ENCODE measurements at regions not wholly inside any gene's neighbourhood (a gene's known extent, or its start where the extent isn't known, plus 50 kb on each side); places are given as distances from the start of the nearest gene placed in this dataset.

GRCh38 chr6:14477559-14477958, 360.0 kb downstream of the CD83 start:
- TF ChIP-seq REST (IDR thresholded peaks at IDR 0.05; ENCODE audit: insufficient read depth in 1 of 2, low read depth in 2 of 2, low read length in 2 of 2), result no peak
- no peak for TF ChIP-seq FOXP2 (optimal IDR thresholded peaks at IDR 0.05; ENCODE audit: borderline replicate concordance, extremely low read depth, extremely low read length, insufficient read depth)
- TF ChIP-seq TAF1 (IDR thresholded peaks at IDR 0.05; ENCODE audit: borderline replicate concordance, insufficient read depth, low read length), result no peak
- no peak for TF ChIP-seq SIN3A (IDR thresholded peaks at IDR 0.05; ENCODE audit: borderline replicate concordance, insufficient read depth, low read length)
- TF ChIP-seq POLR2AphosphoS5 (IDR thresholded peaks at IDR 0.05; ENCODE audit: low read depth, low read length), result no peak

- no peak for TF ChIP-seq SIN3A (IDR thresholded peaks at IDR 0.05; ENCODE audit: borderline replicate concordance, insufficient read depth, low read length)
- no peak for TF ChIP-seq REST (IDR thresholded peaks at IDR 0.05; ENCODE audit: insufficient read depth in 1 of 2, low read depth in 2 of 2, low read length in 2 of 2)
- no peak for TF ChIP-seq TAF1 (IDR thresholded peaks at IDR 0.05; ENCODE audit: borderline replicate concordance, insufficient read depth, low read length)
- no peak for TF ChIP-seq FOXP2 (optimal IDR thresholded peaks at IDR 0.05; ENCODE audit: borderline replicate concordance, extremely low read depth, extremely low read length, insufficient read depth)
- no peak for TF ChIP-seq POLR2AphosphoS5 (IDR thresholded peaks at IDR 0.05; ENCODE audit: low read depth, low read length)
Observed at GRCh38 chr6:14478381-14479225, 361.0 kb downstream of the CD83 start.

GRCh38 chr6:14487625-14488024, 370.1 kb downstream of the CD83 start:
- no peak for TF ChIP-seq SIN3A (IDR thresholded peaks at IDR 0.05; ENCODE audit: borderline replicate concordance, insufficient read depth, low read length)

- no peak for TF ChIP-seq FOXP2 (optimal IDR thresholded peaks at IDR 0.05; ENCODE audit: borderline replicate concordance, extremely low read depth, extremely low read length, insufficient read depth)
Observed at GRCh38 chr6:14488180-14488579, 370.6 kb downstream of the CD83 start.

DNA sequence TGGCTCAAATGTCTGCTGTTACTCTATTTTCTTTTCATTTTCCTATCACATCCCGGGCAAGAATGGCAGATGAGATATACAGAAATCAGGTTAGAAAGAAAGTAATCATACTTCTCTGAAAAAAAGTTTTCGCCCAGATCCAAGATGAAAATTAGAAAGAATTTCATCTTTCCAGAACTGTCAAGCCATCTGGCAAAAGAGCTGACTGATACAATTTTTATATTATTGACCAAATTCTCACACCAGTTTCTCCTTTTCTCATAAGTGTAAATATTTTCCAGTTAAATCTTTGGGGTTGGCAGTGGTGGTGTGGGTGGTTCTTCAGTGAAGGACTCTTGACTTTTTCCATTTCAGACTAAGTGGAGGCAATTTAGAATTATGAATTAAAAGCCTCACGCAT, 371.9 kb downstream of the CD83 start:
- TF ChIP-seq REST (IDR thresholded peaks at IDR 0.05; ENCODE audit: insufficient read depth in 1 of 2, low read depth in 2 of 2, low read length in 2 of 2), result no peak
- no peak for TF ChIP-seq FOXP2 (optimal IDR thresholded peaks at IDR 0.05; ENCODE audit: borderline replicate concordance, extremely low read depth, extremely low read length, insufficient read depth)
- TF ChIP-seq SIN3A (IDR thresholded peaks at IDR 0.05; ENCODE audit: borderline replicate concordance, insufficient read depth, low read length), result no peak
- TF ChIP-seq POLR2AphosphoS5 (IDR thresholded peaks at IDR 0.05; ENCODE audit: low read depth, low read length), result no peak
- no peak for TF ChIP-seq TAF1 (IDR thresholded peaks at IDR 0.05; ENCODE audit: borderline replicate concordance, insufficient read depth, low read length)

DNA sequence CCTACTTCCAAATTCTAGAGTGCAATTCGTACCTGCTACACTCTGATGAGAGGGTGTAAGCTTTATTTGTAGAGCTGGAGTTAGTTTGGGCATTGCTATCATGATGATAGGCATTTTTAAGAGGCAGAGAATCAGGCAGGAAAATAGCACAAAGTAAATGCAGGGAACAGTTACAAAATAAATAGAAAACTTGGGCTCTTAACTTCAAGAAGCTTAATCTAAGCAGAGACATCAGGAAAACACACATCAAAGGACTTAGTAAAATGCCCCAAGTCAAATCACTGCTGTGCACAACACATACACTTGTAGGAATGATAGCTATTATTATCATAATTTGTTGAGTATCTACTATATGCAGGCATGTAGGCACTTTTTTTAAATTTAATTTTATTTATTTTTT, 381.2 kb downstream of the CD83 start:
- TF ChIP-seq FOXP2 (optimal IDR thresholded peaks at IDR 0.05; ENCODE audit: borderline replicate concordance, extremely low read depth, extremely low read length, insufficient read depth), result no peak
- TF ChIP-seq REST (IDR thresholded peaks at IDR 0.05; ENCODE audit: insufficient read depth in 1 of 2, low read depth in 2 of 2, low read length in 2 of 2), result no peak
- TF ChIP-seq TAF1 (IDR thresholded peaks at IDR 0.05; ENCODE audit: borderline replicate concordance, insufficient read depth, low read length), result no peak
- no peak for TF ChIP-seq SIN3A (IDR thresholded peaks at IDR 0.05; ENCODE audit: borderline replicate concordance, insufficient read depth, low read length)
- no peak for TF ChIP-seq POLR2AphosphoS5 (IDR thresholded peaks at IDR 0.05; ENCODE audit: low read depth, low read length)
